NCI-H2107 treated with DMSO at 0.1 percent for 48 hours (cell line): ENCODE measurements at regions not wholly inside any gene's neighbourhood (a gene's known extent, or its start where the extent isn't known, plus 50 kb on each side); places are given as distances from the start of the nearest gene placed in this dataset.
"Not testable (repeated sequence)": the region's sequence is repeated elsewhere in the genome, so short reads cannot be mapped to it uniquely, and the experiment has no call there.

ENCODE experiments used
- DNase-seq: peaks from one replicate; lab custom pipeline; 2025; ENCODE audit not compliant: unreplicated experiment; lab: John Stamatoyannopoulos, UW

DNA sequence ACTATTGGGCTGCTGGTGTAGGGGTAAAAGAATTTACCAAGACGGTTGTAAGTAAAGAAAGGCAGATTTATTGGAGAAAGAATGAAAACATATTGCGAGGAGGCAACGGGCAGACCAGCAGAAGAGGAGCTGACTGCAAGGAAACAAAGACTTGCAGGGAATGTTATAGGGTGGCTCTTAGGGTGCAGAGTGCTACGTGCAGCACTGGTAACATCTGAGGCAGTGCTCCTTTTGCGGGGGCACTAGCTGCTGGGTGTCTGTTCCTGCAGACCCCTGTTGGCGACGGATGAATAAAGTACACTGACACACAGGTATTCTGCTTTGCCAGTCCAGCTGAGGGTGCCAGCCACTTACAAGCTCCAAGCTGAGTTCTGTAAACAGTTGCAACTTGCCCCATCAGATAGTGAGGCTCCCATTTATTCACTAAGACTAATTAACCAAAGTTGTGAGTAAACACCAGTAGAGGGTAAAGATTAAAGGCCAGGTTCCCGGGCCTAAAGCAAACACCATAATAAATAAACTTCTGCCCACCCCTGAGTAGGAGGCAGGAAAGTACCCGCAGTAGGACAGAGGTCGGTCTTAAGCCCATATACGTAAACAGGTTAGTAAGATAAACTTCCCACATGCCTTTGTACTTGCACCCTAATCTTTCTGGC lies 140.2 kb upstream of the KCNK1 start:
- DNase-seq, result no peak

DNA sequence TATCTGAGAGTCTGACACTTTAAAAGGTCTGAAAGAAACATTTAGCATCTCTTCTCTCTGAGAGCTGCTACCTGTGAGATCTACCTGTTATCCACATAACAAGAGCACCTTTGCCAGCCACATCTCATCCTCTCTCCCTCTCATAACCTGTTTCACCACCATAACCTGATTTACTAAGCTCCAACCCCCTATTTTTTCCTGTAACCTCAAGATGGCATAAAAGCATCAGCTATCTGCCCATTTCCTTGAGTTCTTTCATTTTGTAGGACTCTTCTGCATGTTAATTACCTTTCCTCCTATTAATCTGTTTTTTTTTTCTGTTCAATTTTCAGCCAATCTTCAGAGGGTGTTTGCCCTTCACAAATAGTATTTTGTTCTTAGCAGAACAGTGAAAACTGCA lies 136.5 kb upstream of the KCNK1 start:
- DNase-seq, result no peak

DNA sequence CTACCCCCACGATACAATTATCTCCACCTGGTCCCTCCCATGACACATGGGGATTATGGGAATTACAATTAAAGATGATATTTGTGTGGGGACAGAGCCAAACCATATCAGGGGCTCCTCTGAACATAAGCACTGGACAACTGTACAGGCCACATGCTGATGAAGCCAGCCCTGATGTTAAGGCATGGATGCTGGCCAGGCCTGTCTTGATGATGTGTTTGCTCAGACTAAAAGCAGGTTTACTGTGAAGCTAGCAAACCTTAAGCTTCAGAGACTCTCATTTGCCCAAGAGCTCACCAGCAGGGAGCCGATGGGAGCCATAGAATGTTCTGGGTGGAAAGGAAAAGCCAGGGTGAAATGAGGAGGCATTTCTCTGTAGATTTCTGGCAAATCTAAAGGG lies 135.3 kb upstream of the KCNK1 start:
- DNase-seq, result no peak

DNA sequence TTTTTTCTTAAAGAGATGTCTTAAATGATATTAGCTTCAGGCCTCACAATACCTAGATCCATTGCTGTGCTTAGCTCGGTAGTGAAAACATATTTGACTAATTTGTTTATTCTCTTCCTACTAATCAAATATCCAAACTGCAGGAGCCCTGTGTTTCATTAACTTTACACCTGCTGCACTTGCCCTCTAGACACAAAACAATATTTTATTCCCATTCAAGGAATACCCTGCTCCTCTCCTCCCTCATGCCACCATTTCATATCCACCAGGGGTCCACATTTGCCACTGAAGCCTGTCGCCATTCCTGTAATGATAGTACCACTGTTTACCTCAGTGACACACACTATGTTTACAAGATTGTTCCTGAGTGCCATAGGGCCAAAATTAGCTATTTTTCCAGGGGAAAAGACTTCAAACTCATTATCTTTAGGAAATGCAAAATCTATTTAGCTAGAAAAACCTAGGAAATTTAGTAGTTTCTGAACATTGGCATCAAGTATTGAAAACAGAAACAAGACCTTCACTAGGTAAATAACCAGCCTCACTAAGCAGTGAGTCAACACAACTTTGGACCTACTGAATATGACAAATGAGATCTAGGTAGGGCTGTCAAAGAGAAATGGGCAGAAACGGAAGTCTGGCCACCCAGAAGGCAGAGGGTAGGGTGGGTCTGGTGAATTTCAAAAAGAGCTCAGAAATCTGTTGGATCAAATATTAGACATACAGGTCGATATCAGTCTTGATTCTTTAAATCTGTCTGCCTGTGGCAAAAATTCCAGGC lies 134.6 kb upstream of the KCNK1 start:
- peak; percentile 7 for DNase-seq

DNA sequence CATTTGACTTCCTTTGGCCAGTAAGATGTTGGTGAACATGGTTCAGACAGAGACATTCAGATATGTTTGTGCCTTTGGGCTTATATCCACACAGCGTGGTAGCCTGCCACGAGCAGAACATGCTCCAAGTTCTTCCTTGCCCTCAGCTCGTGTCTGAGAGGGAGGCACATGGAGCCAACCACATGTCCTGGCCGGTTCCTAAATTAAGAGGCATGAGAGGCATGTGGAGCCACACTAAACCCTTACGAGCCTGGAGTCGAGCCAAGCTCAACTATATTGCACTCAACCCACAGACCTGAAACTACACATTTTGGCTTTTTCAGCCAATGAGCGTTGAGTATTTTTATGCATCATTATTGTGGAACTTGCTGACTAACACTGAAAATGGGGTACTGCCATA lies 133.7 kb upstream of the KCNK1 start:
- no peak for DNase-seq

DNA sequence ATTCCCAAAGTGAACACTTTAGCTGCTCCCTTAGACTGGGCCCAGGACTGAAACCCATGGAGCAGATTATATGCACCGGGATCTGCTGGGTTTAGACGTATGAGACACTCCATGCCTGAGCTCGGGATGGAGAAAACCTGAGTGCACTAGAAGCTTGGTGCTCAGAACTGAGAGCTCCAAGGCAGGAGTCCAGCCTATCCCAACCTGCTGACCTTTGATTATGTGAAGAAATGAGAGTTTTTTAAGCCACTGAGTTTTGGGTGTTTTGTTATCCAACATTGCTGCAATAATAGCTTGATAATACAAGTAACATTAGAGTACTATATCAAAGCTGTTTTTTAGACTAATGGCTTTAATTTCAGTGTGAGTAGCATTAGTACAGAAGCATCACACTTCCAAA lies 131.5 kb upstream of the KCNK1 start:
- DNase-seq, result no peak

DNA sequence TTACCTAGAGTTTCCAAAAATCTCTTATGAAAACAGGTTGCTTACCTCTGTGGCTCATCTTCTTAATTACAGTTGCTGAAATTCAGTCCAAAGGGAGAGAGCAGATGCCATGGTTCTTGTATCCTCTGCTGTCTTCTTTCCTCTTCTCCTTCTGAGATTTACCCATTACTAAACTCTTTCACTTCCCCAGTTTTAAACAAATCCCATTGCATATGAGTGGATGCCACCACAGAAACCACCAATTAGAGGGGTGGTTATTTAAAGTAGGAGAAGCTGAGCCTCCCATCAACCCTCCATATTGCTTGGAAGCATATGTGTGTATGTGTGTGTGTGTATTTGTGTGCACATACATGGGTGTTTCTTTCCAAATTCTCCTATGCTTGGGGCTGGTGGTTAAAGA lies 128.5 kb upstream of the KCNK1 start:
- no peak for DNase-seq

DNA sequence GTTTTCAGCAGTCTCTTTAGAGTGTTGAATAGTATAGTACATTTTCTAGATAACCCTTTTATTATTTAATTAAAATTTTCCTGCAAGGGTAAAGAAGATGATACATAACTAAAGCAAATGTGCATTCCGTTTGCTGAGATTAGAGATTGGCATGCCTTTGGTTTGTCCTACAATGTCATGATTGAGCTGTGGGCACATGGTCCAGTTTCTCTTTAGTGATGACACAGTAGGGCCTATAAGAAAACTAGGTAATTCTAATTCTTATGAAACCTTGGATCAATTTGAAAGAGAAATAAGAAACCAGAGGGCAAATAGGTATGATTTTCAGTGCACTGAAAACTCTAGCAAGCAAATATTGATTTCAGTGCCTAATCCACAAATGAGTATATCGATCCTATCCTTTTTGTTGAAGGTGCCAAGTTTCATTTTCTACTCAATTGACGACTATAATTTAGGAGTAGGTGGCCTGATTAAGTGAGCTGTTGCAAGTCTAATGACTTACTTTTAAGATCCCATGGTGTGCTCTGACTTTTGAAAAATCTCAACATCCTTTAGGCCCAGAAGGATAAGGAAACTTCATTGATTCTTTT lies 128.0 kb upstream of the KCNK1 start:
- no peak for DNase-seq

DNA sequence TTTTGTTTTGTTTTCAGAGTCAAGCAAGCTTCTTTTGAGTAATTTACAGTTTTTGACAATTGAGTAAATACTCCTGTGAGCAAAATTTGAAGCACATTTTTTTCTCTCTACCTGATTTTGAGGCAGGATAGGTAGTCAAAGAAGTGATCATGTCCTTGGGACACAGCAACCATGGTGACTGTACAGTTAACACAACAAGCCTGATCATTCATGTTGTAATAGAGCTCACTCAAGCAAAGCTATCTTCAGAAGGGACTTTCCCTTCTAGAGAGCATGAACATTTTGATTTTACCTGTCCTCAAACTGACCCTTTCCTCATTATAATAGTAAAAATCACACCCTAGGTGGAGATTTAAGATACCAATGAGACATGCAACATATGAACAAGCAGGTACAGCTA lies 126.5 kb upstream of the KCNK1 start:
- no peak for DNase-seq

DNA sequence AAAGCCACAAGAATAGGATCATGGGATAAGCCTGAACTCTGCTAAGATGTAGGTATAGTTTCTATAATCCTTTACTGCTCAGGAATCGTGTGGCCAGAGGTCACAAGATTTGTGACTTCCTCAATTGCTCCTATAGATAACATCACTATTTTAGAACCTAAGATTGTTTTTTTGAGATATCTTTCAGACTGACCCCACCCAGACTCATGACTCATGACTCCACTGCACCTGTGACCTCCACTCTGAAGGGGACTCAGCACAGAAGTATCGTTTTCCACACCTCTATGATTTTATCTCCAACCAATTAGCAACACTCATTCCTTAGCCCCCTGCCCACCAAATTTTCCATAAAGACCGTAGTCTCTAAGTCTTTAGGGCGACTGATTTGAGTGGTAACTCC lies 124.5 kb upstream of the KCNK1 start:
- no peak for DNase-seq

DNA sequence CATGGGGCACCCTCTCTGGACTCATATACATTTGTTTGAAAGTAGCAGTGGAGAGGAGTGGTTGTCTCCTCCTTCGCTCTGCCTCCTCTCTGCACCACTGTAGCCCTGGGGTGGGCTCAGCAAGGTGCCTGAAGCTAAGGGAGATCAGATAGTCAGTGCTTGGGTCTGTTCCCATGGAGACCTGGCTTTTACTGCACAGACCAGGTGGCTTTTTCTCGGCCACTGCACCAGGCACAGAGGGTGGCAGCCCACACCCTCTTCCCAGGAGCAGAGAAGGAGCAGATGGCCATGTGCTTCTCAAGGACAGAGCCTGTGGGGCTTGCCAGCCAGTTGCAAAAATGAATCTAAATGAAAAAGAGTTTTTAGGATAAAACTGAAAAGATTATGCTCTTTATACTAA lies 123.4 kb upstream of the KCNK1 start:
- DNase-seq, result peak; percentile 68

DNA sequence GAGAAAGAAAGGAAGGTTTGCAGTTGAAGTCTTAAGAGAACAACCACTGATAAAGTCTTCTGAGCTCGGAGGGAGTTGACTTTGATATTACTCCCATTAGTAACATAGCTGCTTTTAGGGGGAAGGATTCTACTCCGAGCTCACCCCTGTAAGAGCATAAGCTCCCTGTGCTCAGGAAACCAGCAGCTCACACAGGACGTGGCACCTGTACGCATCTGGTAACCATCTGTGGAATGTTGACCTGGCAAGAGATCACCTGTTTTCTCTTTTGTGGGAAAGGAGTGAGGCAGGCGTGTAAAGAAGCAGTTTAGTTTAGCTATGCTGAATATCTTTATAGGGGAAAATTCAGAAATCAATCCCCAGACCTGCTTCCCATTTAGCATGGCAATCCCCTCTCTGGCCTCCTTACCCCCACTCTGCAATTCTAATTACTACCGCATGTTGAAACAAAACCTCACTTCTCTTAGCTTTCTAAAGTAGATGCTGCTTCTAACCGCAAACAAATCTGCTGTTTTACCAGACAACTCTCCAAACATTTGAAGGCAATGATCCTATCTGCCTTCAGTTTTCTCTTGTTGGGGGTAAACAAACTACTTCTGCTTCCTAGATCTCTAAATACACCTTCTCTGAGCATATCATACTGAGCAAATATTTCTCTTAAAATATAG lies 121.8 kb upstream of the KCNK1 start:
- DNase-seq, result no peak

DNA sequence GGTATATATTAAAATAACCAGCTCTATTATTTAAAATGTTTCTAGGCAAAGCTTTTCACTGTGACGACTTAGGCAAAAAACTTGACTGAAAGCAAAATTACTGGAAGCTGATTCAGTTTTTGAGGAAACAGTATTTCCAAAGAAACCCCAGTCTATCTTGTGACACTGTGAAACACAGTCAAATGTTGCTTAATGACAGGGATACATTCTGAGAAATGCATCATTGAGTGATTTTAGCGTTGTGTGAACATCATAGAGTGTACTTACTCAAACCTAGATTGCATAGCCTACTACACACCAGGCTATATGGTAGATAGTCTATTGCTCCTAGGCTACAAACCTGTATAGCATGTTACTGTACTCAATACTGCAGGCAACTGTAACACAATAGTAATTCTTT lies 116.9 kb upstream of the KCNK1 start:
- DNase-seq, result no peak

DNA sequence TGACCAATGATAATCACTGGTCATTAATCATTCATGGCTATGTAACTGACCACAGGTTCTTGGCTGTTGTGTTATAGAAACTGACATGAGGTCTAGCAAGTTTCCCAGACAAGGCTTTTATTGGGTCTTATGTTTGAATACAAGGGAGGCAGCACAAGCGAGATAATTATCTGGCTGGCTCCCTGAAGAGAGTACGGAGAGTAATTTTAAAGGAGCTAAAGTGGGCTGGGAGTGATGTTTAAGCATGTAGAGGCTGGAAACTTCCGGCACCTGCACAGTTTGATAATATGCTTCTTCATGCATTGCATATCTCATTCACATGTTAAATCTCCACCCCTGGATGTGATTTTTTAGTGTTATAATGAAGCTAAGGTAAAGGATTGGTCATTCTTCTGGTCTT lies 116.2 kb upstream of the KCNK1 start:
- DNase-seq, result no peak

DNA sequence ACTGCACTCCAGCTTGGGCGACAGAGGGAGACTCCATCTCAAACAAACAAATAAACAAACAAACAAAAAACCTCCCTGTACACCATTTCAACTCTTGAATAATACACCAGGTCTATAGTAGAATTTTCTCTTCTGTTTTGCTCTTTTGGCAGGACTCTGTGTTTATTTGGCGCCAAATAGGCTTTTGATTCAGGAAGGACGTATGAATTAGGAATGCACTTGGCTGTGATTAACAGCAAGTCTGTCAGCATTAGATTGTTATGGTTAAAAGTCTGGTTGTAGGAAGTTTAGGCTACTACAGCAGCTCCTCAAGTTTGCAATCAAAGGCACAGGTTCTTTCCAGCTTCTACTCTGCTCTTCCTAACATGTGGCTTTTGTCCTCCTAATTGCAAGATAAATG lies 113.8 kb upstream of the KCNK1 start:
- DNase-seq, result no peak

DNA sequence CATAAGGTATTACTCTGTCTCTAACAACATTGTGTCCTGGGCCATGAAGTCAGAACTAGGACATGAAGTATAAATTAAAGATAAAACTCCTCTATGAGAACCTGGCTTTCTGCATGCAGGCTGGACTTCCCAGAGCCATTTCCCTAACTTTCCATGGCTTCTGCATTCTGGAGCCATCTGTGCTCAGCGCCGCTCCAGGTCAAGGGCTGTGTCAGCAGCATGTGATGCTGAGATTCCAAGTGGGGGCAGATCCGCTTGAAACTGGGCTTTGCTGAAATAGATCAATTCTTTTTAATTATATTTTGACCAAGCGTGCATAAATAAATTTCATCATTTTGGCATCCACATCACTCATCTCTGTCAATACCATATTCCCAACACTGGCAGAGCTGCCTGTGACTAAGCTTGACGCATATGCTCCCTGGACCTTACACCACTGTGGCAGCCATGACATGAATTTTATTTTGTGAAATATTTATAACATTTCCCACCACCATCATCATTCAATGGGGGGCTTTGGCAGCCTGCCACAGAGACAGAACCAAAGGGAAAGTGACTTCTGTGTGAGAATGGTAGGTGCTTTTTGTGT lies 110.4 kb upstream of the KCNK1 start:
- no peak for DNase-seq

DNA sequence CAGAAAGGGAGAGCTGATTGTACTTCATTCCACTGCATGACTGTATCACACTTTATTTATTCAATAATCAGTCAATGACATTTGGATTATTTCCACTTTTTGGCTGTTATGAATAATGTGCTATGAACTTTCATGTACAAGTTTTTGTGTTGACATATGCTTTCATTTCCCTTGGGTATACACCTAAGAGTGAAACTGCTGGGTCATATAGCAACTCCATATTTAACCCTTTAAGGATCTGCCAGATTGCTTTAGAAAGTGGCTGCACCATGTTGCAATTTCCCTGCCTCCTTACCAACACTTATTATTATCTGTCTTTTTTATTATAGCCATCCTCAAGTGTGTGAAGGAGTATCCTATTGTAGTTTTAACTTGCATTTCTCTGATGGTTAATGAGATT lies 108.8 kb upstream of the KCNK1 start:
- no peak for DNase-seq

DNA sequence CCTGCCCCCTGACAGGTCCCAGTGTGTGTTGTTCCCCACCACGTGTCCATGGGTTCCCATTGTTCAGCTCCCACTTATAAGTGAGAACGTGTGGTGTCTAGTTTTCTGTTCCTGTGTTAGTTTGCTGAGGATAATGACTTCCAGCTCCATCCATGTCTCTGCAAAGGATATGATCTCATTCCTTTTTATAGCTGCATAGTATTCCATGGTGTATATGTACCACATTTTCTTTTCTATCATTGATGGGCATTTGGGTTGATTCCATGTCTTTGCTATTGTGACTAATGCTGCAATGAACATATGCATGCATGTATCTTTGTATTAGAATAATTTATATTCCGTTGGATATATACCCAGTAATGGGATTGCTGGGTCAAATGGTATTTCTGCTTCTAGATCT lies 108.0 kb upstream of the KCNK1 start:
- DNase-seq, result not testable (repeated sequence)

DNA sequence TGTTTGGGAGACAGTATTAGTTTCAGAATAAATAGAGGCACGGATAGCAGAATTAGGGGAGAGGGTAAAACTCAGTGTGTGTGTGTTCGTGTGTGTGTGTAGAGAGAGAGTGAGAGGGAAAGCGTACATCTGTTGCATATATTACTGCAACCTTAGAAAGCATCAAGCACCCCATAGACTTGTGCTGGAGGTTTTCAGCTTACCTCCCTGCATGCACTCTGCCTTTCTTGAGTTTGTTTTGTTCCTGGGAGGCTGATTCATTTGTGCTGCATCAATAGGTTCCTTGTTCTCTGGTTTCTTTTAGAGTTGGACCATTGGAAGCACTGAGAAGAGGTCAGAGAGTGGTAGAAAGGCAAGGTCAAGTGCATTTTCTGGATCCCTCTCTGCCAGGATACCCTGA lies 104.4 kb upstream of the KCNK1 start:
- DNase-seq, result no peak

DNA sequence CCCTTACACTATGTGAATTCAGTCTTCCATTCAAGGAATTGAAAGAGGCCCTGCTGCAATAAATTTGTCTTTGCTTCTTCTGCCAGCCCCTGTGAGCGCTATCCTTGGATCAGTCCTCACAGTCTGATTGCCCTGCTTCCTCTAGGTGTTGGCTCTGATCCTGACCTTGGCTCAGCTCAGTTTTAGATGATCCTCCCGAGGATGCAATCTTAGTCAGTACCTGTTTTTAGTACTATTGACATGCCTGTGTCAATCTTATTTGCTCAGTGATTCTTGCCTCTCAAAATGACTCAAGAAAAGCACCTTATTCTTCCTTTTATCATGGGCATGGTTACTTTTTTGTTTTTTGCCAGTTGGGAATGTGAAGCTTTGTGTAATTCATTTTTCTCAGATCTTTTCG lies 101.4 kb upstream of the KCNK1 start:
- DNase-seq, result no peak

DNA sequence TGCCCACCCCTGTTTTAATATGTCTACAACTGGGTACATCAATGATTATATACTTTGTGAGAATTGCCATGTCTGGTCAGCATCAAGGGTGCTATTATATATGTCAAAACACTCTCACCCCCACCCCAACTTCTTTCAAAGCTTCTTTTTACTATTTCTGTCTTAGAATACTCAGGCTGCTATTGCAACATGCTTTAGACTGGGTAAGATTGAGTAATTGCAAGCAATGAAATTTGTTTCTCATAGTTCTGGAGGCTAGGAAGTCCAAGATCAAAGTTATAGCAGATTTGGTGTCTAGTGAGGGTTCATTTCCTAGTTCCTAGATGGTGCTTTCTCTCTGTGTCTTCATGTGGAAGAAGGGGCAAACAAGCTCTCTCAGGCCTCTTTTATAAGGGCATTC lies 100.5 kb upstream of the KCNK1 start:
- DNase-seq, result no peak

DNA sequence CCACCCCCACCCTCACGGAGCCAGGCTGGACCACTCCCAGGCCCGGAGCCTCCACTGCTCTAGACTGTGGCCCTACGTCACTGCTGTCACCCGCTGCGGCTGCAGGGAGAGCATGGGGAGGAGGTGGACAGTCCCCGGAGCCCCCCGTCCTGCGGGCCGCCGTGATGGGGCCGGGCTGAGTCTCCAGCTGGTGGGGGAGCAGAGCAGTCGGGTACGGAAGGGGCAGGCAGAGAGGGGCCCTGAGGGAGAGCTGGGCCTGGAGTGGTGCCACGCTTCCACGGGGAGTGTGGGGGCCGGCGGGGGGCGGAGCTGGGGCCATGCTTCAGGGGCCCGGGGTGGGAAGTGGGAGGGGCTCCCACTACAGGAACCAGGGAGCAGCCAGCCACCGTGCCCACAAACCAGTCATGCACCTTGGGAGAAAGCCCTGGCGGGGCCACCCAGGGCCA lies 98.9 kb upstream of the KCNK1 start:
- no peak for DNase-seq
